ENCODE measurements at regions not wholly inside any gene's neighbourhood (a gene's known extent, or its start where the extent isn't known, plus 50 kb on each side); places are given as distances from the start of the nearest gene placed in this dataset.
"Not testable (repeated sequence)": the region's sequence is repeated elsewhere in the genome, so short reads cannot be mapped to it uniquely, and the experiment has no call there.

DNA sequence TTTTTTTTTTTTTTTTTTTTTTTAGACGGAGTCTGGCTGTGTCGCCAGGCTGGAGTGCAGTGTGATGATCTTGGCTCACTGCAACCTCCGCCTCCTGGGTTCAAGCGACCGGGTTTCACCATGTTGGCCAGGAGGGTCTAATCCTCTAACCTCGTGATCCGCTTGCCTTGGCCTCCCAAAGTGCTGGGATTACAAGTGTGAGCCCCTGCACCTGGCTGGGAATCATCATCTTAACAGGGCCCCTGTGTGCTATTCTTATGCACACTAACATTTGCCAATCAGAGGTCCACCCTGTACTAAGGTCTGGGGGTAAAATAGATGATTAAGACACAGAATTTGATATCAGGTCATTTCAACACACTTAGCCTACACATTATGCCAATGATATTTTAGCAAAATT lies 278.7 kb upstream of the CHRM3 start:
- in situ Hi-C loops (cut with MboI): no loop called here
- Histone ChIP-seq H3K27ac (ENCODE audit: extremely low read depth, low read depth, low read length) (no peak overlapping the region), H3K4me1 (replicated peaks in 1 of 2; ENCODE audit: control insufficient read depth in 2 of 2, insufficient read depth in 2 of 2, low read length in 2 of 2) (no peaks in the 10 kb centered on the region), H3K9me1 (ENCODE audit: control insufficient read depth, insufficient read depth, low read length) (no peaks in the 10 kb centered on the region), H4K20me1 (replicated peaks; ENCODE audit: control insufficient read depth, insufficient read depth, low read length) (no peaks in the 10 kb centered on the region), H3K4me2 (ENCODE audit: insufficient read depth, low read length) (no peak overlapping the region), H3K9me3 (replicated peaks; ENCODE audit: control insufficient read depth, insufficient read depth, low read depth, low read length) (no peaks in the 10 kb centered on the region), H3K36me3 (ENCODE audit: control insufficient read depth, insufficient read depth, low read length) (no peaks in the 10 kb centered on the region), H3K27me3 (ENCODE audit: control insufficient read depth in 2 of 2, insufficient read depth in 2 of 2, low read length in 2 of 2) (no peaks in the 10 kb centered on the region), H3K79me2 (ENCODE audit: control insufficient read depth, insufficient read depth, low read length) (no peaks in the 10 kb centered on the region), H3K9ac (ENCODE audit: insufficient read depth in 1 of 2, low read depth in 2 of 2, low read length in 2 of 2) (no peak overlapping the region), H2AFZ (ENCODE audit: low read depth, low read length) (no peak overlapping the region), H3K4me3 (no peak overlapping the region)
- WGBS (ENCODE audit: insufficient coverage, low coverage, missing lambda C conversion rate): 0% methylated on average over 5 of the region's 7 CpGs
- TF ChIP-seq KAT2B (IDR thresholded peaks at IDR 0.05; ENCODE audit: low read depth, low read length): no peak
- no peak for TF ChIP-seq HMBOX1 (IDR thresholded peaks at IDR 0.05)
- no peak for TF ChIP-seq ZNF121 (CRISPR knock-in tag; conservative IDR thresholded peaks at IDR 0.05)
- TF ChIP-seq RBM39 (optimal IDR thresholded peaks at IDR 0.05; ENCODE audit: low read depth, low read length): no peak
- TF ChIP-seq TRIM28 (IDR thresholded peaks at IDR 0.05): no peak
- no peak for TF ChIP-seq ID3 (CRISPR knock-in tag; IDR thresholded peaks at IDR 0.05)
- no peak for TF ChIP-seq ID3 (tag; IDR thresholded peaks at IDR 0.05)
- no peak for TF ChIP-seq SIX5 (IDR thresholded peaks at IDR 0.05; ENCODE audit: borderline replicate concordance in 1 of 2, insufficient read depth in 1 of 2, low read depth in 1 of 2, low read length in 2 of 2)
- TF ChIP-seq, protein P1, sequence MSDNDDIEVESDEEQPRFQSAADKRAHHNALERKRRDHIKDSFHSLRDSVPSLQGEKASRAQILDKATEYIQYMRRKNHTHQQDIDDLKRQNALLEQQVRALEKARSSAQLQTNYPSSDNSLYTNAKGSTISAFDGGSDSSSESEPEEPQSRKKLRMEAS (CRISPR knock-in tag; IDR thresholded peaks at IDR 0.05): no peak
- ATAC-seq (no peak), DNase-seq (ENCODE audit: extremely low read depth in 1 of 4, low spot score in 3 of 4) (no peak), FAIRE-seq (no peak)
- intact Hi-C loops (cut with micrococcal nuclease): no loop called here
- no TSS peak for BruUV-seq (replicated peaks)
- ChIA-PET CTCF (ENCODE audit: low intra/inter-chr PET ratio) (no interaction called here), POLR2A (no interaction called here)

DNA sequence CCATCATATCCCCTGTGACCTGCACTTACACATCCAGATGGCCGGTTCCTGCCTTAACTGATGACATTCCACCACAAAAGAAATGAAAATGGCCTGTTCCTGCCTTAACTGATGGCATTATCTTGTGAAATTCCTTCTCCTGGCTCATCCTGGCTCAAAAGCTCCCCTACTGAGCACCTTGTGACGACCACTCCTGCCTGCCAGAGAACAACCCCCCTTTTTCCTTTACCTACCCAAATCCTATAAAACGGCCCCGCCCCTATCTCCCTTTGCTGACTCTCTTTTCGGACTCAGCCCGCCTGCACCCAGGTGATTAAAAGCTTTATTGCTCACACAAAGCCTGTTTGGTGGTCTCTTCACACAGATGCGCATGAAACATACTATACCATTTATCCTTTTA lies 279.7 kb upstream of the CHRM3 start:
- H3K4me2 ChIP-seq (ENCODE audit: insufficient read depth, low read length); H3K4me1 ChIP-seq (replicated peaks in 1 of 2; ENCODE audit: control insufficient read depth in 2 of 2, insufficient read depth in 2 of 2, low read length in 2 of 2); BruUV-seq (replicated peaks); H3K36me3 ChIP-seq (ENCODE audit: control insufficient read depth, insufficient read depth, low read length); H3K9ac ChIP-seq (ENCODE audit: insufficient read depth in 1 of 2, low read depth in 2 of 2, low read length in 2 of 2); ATAC-seq; H3K4me3 ChIP-seq; CTCF ChIA-PET (ENCODE audit: low intra/inter-chr PET ratio); H3K79me2 ChIP-seq (ENCODE audit: control insufficient read depth, insufficient read depth, low read length); H2AFZ ChIP-seq (ENCODE audit: low read depth, low read length); H3K27me3 ChIP-seq (ENCODE audit: control insufficient read depth in 2 of 2, insufficient read depth in 2 of 2, low read length in 2 of 2); H3K9me1 ChIP-seq (ENCODE audit: control insufficient read depth, insufficient read depth, low read length); H3K9me3 ChIP-seq (replicated peaks; ENCODE audit: control insufficient read depth, insufficient read depth, low read depth, low read length); H3K27ac ChIP-seq (ENCODE audit: extremely low read depth, low read depth, low read length); intact Hi-C loops (cut with micrococcal nuclease); DNase-seq (ENCODE audit: extremely low read depth in 1 of 4, low spot score in 3 of 4); H4K20me1 ChIP-seq (replicated peaks; ENCODE audit: control insufficient read depth, insufficient read depth, low read length); in situ Hi-C loops (cut with MboI); POLR2A ChIA-PET; FAIRE-seq: not testable (repeated sequence)
- 5% methylated on average over 3 of the region's 7 CpGs for WGBS (ENCODE audit: insufficient coverage, low coverage, missing lambda C conversion rate)

Measured in K562 (cell line).